ENCODE measurements at regions not wholly inside any gene's neighbourhood (a gene's known extent, or its start where the extent isn't known, plus 50 kb on each side); places are given as distances from the start of the nearest gene placed in this dataset.

- DNase-seq, result no peak
Observed at GRCh38 chr20:22744341-22745193, 160.2 kb upstream of the FOXA2 start.

GRCh38 chr20:22745194-22745500 is 160.8 kb upstream of the FOXA2 start:
- DNase-seq, result no peak

GRCh38 chr20:22746957-22747356 is 162.6 kb upstream of the FOXA2 start:
- DNase-seq, result no peak

- DNase-seq, result no peak
Observed at GRCh38 chr20:22752324-22752723, 168.0 kb upstream of the FOXA2 start.

DNA sequence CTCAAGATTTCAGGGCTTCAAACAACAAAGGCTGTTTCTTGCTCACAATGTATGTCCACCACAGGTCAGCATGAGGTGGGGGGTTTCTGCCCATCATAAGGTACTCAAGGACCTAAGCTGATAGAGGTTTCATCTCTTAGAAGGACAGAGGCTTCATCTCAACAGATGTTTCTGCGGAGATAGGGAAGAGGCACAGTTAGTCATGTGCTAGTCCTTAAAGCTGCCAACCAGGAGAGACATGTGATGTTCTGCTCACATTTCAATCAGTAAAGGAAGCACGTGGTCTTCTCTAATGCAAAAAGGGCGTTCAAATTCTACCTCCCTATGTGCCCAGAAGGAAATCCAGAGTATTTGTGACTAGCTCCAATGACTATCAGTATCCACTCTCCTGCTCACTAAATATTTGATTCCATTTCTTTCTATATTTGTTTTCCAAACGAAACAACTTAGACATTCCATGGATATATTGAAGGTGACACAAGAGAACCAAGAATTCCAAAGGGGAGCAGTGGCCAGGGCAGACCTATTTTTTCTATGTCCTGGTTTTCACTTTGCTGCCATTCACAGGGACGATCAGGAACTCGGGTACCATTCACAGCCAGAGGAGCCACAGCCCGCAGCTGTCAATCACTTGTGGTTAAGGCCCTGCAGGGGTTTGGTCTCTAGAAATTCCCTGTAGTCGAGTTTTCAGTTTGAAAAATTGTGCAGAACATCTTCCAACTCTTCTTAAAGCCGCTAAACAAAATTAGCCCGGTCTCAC is 173.2 kb upstream of the FOXA2 start:
- no peak for DNase-seq

- no peak for DNase-seq
Observed at GRCh38 chr20:22758815-22759214, 174.4 kb upstream of the FOXA2 start.

- no peak for DNase-seq
Observed at GRCh38 chr20:22762576-22763256, 178.3 kb upstream of the FOXA2 start.

DNA sequence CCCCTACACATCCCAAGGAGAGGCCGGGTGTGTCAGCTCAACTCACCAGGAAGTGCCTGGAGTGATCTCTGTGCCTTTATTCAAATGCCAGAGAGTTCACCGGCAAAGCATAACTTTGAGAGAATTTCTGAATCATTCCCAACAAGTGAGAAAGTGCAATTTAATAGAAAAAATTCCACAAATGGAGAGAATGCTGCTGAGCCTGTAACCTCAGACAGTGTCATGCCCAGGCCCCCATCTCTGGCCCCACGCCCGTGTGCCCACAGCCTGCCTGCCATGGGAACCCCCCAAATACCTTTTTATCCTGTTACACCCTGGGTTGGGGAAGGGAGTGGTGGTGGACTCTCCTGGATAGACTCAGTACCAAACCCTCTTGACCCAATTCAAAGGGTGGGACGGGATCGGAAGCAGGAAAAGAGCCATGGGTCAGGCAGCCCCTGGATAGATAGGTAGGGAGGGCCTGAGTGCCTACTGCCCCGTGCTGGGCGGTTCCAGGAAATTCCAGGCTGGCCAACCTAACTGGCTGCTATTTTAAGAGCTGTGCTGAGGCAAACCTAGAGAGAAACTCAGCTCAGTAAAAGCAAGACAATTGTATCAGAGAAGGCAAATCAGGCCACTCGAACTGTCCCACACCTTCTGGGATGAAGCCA is 179.0 kb upstream of the FOXA2 start:
- no peak for DNase-seq

DNA sequence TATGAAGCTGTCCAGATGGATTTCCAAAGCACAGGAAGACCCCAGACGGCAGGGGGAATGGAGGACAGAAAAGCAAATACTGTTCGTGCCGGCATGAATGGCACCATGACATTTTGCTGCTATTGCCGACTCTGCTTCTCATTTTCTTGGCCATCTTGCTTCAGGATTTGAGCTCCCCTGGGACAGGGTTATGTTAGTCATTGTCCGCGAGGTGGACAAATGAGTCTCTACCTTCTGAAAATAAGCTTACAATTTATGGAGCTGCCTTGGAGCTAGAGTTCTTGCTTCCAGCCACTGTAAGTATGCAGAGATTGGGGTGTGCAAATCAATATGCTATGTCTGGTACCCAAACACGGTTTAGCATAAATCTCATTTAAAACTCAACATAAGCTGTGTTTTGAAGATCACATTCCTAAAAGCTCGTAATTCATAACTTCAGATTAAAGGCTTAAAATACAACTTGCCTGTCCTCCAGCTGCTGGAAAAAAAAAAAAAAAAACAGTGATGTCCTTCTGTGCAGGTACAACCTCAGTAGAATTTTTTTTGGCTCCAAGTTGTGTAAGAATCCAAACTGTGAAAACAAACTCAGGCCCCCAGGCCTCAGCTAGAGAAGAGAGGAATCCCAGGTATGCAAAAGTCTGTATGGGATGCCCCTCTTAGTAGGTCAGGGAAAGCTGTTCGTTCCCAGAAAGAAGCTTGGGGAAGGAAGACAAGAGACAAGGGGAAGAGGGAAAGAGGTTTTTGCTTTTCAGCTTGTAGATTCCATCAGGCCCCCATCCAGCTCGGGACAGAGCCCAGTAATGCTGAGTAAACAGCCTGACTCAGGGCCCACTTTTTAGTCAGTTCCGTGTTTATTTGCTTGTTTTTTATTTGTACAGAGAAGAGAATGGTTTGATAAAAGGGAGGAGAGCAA is 184.2 kb upstream of the FOXA2 start:
- no peak for DNase-seq

- DNase-seq, result no peak
Observed at GRCh38 chr20:22770241-22770800, 185.9 kb upstream of the FOXA2 start.

- DNase-seq, result no peak
Observed at GRCh38 chr20:22771706-22772105, 187.3 kb upstream of the FOXA2 start.

DNA sequence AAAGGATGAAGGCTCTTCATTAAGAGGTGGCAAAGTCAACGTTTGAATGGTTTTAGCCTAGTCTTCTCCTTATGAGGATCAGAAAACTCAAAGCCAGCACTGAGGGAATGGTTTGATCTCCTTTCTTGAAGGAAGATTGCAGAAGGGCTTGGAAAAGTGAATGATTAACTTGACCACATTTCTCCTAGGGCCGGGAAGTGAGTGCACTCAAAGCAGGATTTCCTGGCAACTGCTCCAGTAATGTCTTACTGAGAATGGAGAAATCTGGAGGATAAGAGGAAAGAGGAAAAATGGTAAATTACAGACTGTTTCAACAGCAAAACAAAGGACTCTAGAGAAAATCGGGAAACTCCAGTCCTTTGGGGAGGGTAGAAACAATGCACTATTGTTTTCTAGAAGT is 189.0 kb upstream of the FOXA2 start:
- DNase-seq, result no peak

GRCh38 chr20:22775256-22775655 is 190.9 kb upstream of the FOXA2 start:
- DNase-seq, result no peak

DNA sequence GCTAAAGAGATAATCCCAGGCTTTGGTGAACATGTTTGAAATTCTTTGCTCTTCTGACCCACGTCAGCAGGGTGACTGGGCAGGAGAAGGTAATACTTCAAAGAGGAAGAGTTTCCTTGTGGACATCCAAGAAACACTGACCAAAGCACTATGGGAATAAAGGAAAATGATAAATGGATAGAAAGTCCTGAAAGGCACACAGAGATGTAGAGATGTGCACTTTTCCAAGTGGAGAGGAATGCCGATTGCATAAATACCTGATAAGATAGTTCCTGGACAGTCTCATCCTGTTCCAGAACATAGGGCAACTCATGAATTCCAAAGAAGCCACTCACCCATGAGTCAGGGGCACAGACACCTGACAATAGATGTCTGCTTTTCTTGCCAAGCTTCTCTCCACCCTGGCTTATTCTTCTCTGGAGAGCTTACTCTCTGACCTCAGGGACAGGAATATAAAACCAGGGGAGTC is 191.3 kb upstream of the FOXA2 start:
- DNase-seq, result no peak

DNA sequence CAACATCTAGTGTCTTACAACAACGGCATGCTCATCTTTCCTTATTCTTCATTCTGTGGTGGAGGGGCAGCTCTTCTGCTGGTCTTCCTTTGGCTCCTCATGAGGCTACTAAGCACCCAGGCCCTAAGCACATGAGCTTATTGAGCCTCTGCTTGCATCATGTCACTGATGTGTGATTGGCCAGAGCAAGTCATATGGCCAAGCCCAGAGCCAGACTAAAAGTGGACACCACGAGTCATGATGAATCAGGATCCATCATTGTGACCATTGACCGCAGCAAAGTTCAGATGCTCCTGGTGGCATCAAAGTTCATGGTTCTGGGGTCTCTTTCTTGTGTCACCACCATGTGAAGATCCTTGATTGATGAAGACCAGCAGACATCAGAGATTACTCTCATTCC is 192.0 kb upstream of the FOXA2 start:
- no peak for DNase-seq

GRCh38 chr20:22779878-22780277 is 195.5 kb upstream of the FOXA2 start:
- no peak for DNase-seq

GRCh38 chr20:22781869-22782268 is 197.5 kb upstream of the FOXA2 start:
- no peak for DNase-seq

DNA sequence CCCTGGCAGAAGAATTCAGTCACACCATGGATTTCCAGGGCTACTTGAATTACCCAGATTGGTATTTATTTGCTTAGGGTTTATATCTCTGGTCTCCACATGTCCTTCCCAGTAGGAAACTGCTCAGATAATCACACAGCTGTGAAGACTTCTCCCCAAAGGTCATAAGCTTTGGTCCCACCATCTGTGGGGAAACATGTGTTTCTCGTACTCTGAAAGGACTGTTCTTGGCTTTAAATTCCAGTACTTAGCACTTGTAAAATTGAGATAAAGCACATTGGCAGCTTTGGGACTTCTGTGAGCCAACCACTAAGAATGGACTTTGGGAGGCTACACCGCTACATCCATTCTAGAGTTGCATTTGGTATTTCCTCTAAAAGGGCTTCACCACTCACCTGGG is 205.3 kb upstream of the FOXA2 start:
- no peak for DNase-seq

DNA sequence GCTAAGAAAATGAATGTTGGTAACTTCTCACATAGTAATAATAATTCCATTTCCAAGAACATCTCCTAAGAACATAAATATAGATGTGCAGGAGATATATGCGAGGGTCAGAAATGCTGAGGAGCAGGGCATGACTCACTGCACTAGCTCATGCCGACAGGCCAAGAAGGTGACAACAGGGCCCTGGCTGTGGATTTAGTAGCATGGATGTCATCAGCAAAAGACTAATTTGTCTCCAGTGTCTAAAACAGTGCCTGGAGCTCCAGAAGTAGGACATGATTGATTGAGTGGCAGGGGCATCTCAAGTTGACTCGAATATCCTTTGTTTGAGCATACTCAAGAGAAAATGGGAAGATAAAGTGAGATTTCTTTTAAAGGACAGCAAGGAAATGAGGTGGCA is 207.0 kb upstream of the FOXA2 start:
- no peak for DNase-seq

GRCh38 chr20:22791877-22792525 is 207.6 kb upstream of the FOXA2 start:
- DNase-seq, result no peak

- DNase-seq, result no peak
Observed at GRCh38 chr20:22794200-22794599, 209.8 kb upstream of the FOXA2 start.
